Mesendoderm (in vitro differentiated cells): ENCODE measurements at regions not wholly inside any gene's neighbourhood (a gene's known extent, or its start where the extent isn't known, plus 50 kb on each side); places are given as distances from the start of the nearest gene placed in this dataset.

Experiments
- DNase-seq: peaks from one replicate; pipeline ENCODE4 v3.0.0; 2013
- H2AK5ac ChIP-seq: 2 replicates; pipeline ENCODE4 v1.6.1; 2013; ENCODE audit warnings: low read length, inconsistent platforms
- H2BK120ac ChIP-seq: 2 replicates; pipeline ENCODE4 v1.6.1; 2013; ENCODE audit warnings: low read depth, mild to moderate bottlenecking, low read length, moderate library complexity, mixed read lengths
- H2BK15ac ChIP-seq: replicated peaks from 2 replicates; pipeline ENCODE4 v1.6.1; 2013; ENCODE audit warnings: low read depth, mild to moderate bottlenecking, moderate library complexity
- H2BK5ac ChIP-seq: 2 replicates; pipeline ENCODE4 v1.6.1; 2013; ENCODE audit warnings: low read length, inconsistent platforms
- H3K18ac ChIP-seq: 2 replicates; pipeline ENCODE4 v1.6.1; 2013; ENCODE audit warnings: mild to moderate bottlenecking, low read length, mixed read lengths
- H3K23ac ChIP-seq: one replicate; pipeline ENCODE4 v1.6.1; 2013; ENCODE audit warnings: low read length
- H3K27ac ChIP-seq: 2 replicates; pipeline ENCODE4 v1.5.1; 2013; ENCODE audit warnings: low read depth, mild to moderate bottlenecking, inconsistent platforms, low read length, moderate library complexity
- H3K27me3 ChIP-seq: 2 replicates; pipeline ENCODE4 v1.6.1; 2013; ENCODE audit warnings: low read length, control low read depth, mild to moderate bottlenecking, inconsistent platforms; ENCODE audit not compliant: insufficient read depth, poor library complexity
- H3K36me3 ChIP-seq: 2 replicates; pipeline ENCODE4 v1.6.1; 2013; ENCODE audit warnings: low read length, inconsistent platforms; ENCODE audit not compliant: control insufficient read depth, insufficient read depth
- H3K4ac ChIP-seq: one replicate; pipeline ENCODE4 v1.6.1; 2013; ENCODE audit warnings: low read depth, mild to moderate bottlenecking, low read length, moderate library complexity
- H3K4me1 ChIP-seq: 2 replicates; pipeline ENCODE4 v1.6.1; 2013; ENCODE audit warnings: low read depth, low read length, inconsistent platforms; ENCODE audit not compliant: control insufficient read depth
- H3K4me2 ChIP-seq: 2 replicates; pipeline ENCODE4 v1.6.1; 2013; ENCODE audit warnings: low read length
- H3K4me3 ChIP-seq: 2 replicates; pipeline ENCODE4 v1.5.1; 2013; ENCODE audit warnings: mild to moderate bottlenecking, low read length
- H3K56ac ChIP-seq: one replicate; pipeline ENCODE4 v1.6.1; 2013; ENCODE audit warnings: low read length
- H3K79me1 ChIP-seq: 2 replicates; pipeline ENCODE4 v1.6.1; 2013; ENCODE audit warnings: low read length, inconsistent platforms
- H3K79me2 ChIP-seq: 2 replicates; pipeline ENCODE4 v1.6.1; 2013; ENCODE audit warnings: mild to moderate bottlenecking, low read length; ENCODE audit not compliant: control insufficient read depth, insufficient read depth
- H3K9ac ChIP-seq: 2 replicates; pipeline ENCODE4 v1.6.1; 2013; ENCODE audit warnings: low read length, inconsistent platforms
- H4K5ac ChIP-seq: one replicate; pipeline ENCODE4 v1.6.1; 2013; ENCODE audit warnings: low read length
- H4K8ac ChIP-seq: one replicate; pipeline ENCODE4 v1.6.1; 2013; ENCODE audit warnings: low read depth, mild to moderate bottlenecking, control low read depth, low read length, moderate library complexity
- WGBS: extraction: QIAGEN DNeasy Blood & Tissue Kit; methylation state at CpG from one replicate; pipeline ENCODE4 v1.1.7; 2013; ENCODE audit warnings: low lambda C conversion rate, missing lambda C conversion rate; ENCODE audit not compliant: insufficient coverage; ENCODE audit errors: extremely low coverage; 5-methylcytosine and 5-hydroxymethylcytosine counted together

DNA sequence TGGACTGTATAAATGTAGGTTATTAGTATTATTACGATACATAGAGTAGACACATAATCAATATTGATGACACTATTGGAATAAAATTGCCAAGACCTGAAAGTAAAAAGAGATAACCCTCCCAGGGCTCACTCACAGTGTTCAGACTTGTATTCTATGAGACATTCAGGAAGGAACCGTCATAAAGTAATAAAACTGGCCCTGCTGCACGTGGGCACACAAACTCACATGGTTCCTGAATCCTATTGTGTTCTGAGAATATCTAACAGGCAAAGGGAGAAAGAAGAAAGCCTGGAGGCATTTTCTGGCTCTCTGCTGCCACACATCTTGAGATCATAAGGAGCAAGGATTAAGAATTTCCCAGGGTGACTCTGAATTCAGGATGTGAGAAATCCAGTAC is 575.9 kb downstream of the HS3ST4 start:
- Histone ChIP-seq H3K23ac (no peak overlapping the region), H3K79me1 (no peaks in the 10 kb centered on the region), H3K9ac (no peak overlapping the region), H3K4me1 (no peaks in the 10 kb centered on the region), H2BK15ac (no peak overlapping the region), H3K4me3 (no peak overlapping the region), H4K5ac (no peak overlapping the region), H3K27ac (no peak overlapping the region), H3K27me3 (no peaks in the 10 kb centered on the region), H3K18ac (no peak overlapping the region), H3K4ac (no peak overlapping the region), H4K8ac (no peak overlapping the region), H3K79me2 (no peaks in the 10 kb centered on the region), H3K36me3 (no peaks in the 10 kb centered on the region), H2BK120ac (no peak overlapping the region), H2BK5ac (no peak overlapping the region), H3K56ac (no peak overlapping the region), H2AK5ac (no peak overlapping the region), H3K4me2 (no peak overlapping the region)
- no CpG with 5 or more reads among the region's 3 CpGs for WGBS
- DNase-seq: no peak

DNA sequence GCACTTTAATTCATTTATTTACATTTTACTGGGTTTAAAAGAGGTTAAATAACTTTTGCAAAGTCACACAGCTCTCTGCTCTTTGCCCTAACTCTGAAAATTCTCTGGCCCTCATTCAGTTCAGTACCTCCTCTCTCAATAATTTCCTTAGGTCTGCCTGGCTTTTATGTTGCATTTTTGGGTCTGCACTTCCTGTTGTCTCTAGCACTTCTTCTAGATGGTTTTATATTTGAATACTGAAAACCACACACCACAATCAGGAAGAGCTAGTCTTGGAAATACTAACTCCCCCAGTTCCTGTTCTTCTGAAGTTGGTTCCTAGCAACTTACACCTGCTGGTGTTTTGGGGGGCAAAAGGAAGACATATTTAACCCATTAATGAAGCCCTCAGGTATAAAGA is 577.9 kb downstream of the HS3ST4 start:
- Histone ChIP-seq H2BK120ac (no peak overlapping the region), H3K9ac (no peak overlapping the region), H3K36me3 (no peaks in the 10 kb centered on the region), H3K18ac (no peak overlapping the region), H2AK5ac (no peak overlapping the region), H3K4ac (no peak overlapping the region), H3K27ac (no peak overlapping the region), H3K79me1 (no peaks in the 10 kb centered on the region), H3K4me1 (no peaks in the 10 kb centered on the region), H2BK15ac (no peak overlapping the region), H4K8ac (no peak overlapping the region), H3K79me2 (no peaks in the 10 kb centered on the region), H3K27me3 (no peaks in the 10 kb centered on the region), H2BK5ac (no peak overlapping the region), H3K4me2 (no peak overlapping the region), H3K23ac (no peak overlapping the region), H4K5ac (no peak overlapping the region), H3K4me3 (no peak overlapping the region), H3K56ac (no peak overlapping the region)
- DNase-seq: no peak

DNA sequence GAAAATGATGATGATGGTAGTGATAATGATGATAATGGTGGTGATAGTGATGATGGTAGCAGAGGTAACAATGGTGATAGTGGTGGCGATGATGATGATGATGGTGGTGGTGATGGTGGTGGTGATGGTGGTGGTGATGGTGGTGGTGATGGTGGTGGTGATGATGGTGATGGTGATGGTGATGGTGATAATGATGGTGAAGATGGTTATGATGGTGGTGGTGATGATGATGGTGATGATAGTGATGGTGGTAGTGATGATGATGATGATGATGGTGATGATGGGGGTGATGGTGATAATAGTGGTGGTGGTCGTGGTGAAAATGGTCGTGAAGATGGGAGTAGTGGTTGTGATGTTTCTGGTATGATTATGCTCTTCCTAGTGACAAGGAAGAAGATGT is 581.8 kb downstream of the HS3ST4 start:
- Histone ChIP-seq H4K8ac (no peak overlapping the region), H2BK15ac (no peak overlapping the region), H3K56ac (no peak overlapping the region), H3K9ac (no peak overlapping the region), H3K27ac (no peak overlapping the region), H3K4me3 (no peak overlapping the region), H3K79me1 (no peaks in the 10 kb centered on the region), H2BK5ac (no peak overlapping the region), H2AK5ac (no peak overlapping the region), H4K5ac (no peak overlapping the region), H3K79me2 (no peaks in the 10 kb centered on the region), H2BK120ac (no peak overlapping the region), H3K36me3 (no peaks in the 10 kb centered on the region), H3K4ac (no peak overlapping the region), H3K27me3 (no peaks in the 10 kb centered on the region), H3K4me2 (no peak overlapping the region), H3K23ac (no peak overlapping the region), H3K18ac (no peak overlapping the region), H3K4me1 (no peaks in the 10 kb centered on the region)
- DNase-seq: no peak
- no CpG with 5 or more reads among the region's 3 CpGs for whole genome bisulfite sequencing

DNA sequence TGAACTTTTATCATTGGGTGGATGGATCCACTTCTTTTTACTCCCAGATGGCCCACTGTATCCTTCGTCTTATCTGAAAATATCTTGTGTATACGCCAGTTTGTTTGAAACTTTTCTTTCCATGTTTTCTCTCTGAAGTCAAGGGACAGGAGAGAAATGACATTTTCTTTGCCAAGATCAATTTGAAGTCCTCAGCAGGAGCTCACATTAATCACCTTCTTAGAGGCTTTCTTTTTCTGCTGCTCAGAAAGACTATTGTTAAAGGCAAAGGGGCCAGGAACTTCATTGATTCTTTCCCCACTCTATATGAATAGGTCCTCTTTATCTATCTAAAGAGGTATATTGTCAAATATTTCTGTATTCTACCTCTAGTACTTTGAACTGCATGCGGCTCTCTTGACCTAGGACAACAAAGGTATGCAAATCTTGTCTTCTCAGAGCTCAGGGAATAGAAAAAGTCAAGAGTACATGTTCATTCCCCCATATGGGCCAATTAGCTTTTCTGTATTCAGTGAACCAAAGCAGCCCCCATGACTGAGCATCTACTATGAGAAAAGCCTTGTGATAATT is 583.3 kb downstream of the HS3ST4 start:
- no peak overlapping the region for H3K56ac ChIP-seq
- H2BK15ac ChIP-seq: no peak overlapping the region
- no peak overlapping the region for H3K4ac ChIP-seq
- H3K4me3 ChIP-seq: no peak overlapping the region
- no peaks in the 10 kb centered on the region for H3K79me1 ChIP-seq
- H3K9ac ChIP-seq: no peak overlapping the region
- no peaks in the 10 kb centered on the region for H3K27me3 ChIP-seq
- no peaks in the 10 kb centered on the region for H3K79me2 ChIP-seq
- no peak overlapping the region for H3K23ac ChIP-seq
- H2AK5ac ChIP-seq: no peak overlapping the region
- H3K4me1 ChIP-seq: no peaks in the 10 kb centered on the region
- no peak overlapping the region for H2BK120ac ChIP-seq
- WGBS: no CpG with 5 or more reads among the region's 3 CpGs
- H4K8ac ChIP-seq: no peak overlapping the region
- no peaks in the 10 kb centered on the region for H3K36me3 ChIP-seq
- H2BK5ac ChIP-seq: no peak overlapping the region
- no peak overlapping the region for H3K27ac ChIP-seq
- no peak overlapping the region for H4K5ac ChIP-seq
- DNase-seq: no peak
- H3K18ac ChIP-seq: no peak overlapping the region
- no peak overlapping the region for H3K4me2 ChIP-seq

DNA sequence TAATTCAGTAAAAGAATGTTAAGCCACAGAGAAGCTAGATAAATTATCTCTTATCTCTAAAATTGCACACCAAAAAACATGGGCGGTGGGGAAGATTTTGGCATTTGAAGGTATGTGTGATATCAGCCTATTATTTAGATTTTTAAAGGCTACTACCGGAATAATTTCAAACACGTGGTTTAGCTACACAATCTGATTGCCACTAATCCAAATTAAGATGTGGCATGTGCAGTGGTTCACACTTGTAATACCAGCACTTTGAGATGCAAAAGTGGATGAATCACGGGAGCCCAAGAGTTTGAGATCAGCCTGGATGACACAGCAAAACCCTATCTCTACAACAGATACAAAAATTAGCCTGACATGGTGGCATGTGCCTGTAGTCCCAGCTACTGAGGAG is 584.5 kb downstream of the HS3ST4 start:
- H3K4me3 ChIP-seq: no peak overlapping the region
- WGBS: no CpG with 5 or more reads among the region's 4 CpGs
- H4K8ac ChIP-seq: no peak overlapping the region

DNA sequence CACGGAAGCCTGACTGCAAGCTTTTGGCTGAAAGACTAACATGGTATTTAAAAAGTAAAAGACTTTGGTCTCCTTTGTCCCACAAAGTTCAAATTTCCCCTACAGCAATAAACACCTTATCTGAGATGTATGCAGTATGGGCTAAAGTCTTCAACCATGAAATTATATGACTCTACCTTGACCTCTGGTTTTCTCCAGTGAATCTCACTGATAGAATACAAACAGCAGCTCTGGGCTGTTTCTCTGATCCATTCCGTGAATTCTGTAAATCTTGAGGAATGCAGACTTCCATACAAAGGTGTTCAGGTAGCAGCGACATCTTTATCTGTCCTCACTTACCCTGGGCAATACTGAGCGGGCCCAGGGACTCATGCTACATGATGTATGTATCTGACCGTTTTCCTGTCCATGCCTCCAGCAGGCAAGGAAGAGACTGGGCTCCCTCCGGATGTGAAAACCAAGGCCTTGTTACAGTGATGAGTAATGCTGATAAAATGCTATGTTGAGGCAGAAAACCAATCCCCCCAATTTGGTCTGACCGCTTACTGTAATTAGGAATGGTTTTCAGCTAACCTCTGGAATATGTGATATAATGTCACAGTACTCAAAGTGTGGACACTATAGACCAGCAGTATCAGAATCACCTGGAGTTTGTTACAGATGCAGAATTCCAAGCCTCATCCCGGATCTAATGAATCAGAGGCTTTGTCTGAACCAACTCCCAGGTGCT is 589.8 kb downstream of the HS3ST4 start:
- H3K36me3 ChIP-seq: no peaks in the 10 kb centered on the region
- H3K4me1 ChIP-seq: peaks cover 2% of the 10 kb centered on the region
- no peak overlapping the region for H3K23ac ChIP-seq
- H3K27ac ChIP-seq: no peak overlapping the region
- no peak overlapping the region for H3K18ac ChIP-seq
- no peak overlapping the region for H4K8ac ChIP-seq
- H3K4me3 ChIP-seq: no peak overlapping the region
- H4K5ac ChIP-seq: no peak overlapping the region
- H3K79me2 ChIP-seq: no peaks in the 10 kb centered on the region
- H3K56ac ChIP-seq: no peak overlapping the region
- peak; percentile 84 for DNase-seq
- no peak overlapping the region for H3K9ac ChIP-seq
- no CpG with 5 or more reads among the region's 8 CpGs for WGBS
- no peak overlapping the region for H2BK5ac ChIP-seq
- H2BK120ac ChIP-seq: no peak overlapping the region
- no peak overlapping the region for H3K4ac ChIP-seq
- no peaks in the 10 kb centered on the region for H3K79me1 ChIP-seq
- H3K4me2 ChIP-seq: no peak overlapping the region
- H3K27me3 ChIP-seq: no peaks in the 10 kb centered on the region
- no peak overlapping the region for H2AK5ac ChIP-seq
- no peak overlapping the region for H2BK15ac ChIP-seq

More for the DNA sequence above, 584.5 kb downstream of the HS3ST4 start:
- no peak overlapping the region for H3K18ac ChIP-seq
- no peaks in the 10 kb centered on the region for H3K27me3 ChIP-seq
- no peak overlapping the region for H3K4me2 ChIP-seq
- H3K9ac ChIP-seq: no peak overlapping the region
- no peak overlapping the region for H2AK5ac ChIP-seq
- H4K5ac ChIP-seq: no peak overlapping the region
- H3K79me2 ChIP-seq: no peaks in the 10 kb centered on the region
- H3K56ac ChIP-seq: no peak overlapping the region
- no peak overlapping the region for H3K4ac ChIP-seq
- no peaks in the 10 kb centered on the region for H3K4me1 ChIP-seq
- H3K23ac ChIP-seq: no peak overlapping the region
- H3K79me1 ChIP-seq: no peaks in the 10 kb centered on the region
- no peaks in the 10 kb centered on the region for H3K36me3 ChIP-seq
- DNase-seq: peak; percentile 7
- H2BK5ac ChIP-seq: no peak overlapping the region
- no peak overlapping the region for H3K27ac ChIP-seq
- no peak overlapping the region for H2BK15ac ChIP-seq
- no peak overlapping the region for H2BK120ac ChIP-seq
